KMS-11 (cell line): ENCODE measurements at regions not wholly inside any gene's neighbourhood (a gene's known extent, or its start where the extent isn't known, plus 50 kb on each side); places are given as distances from the start of the nearest gene placed in this dataset.
A peak's percentile ranks its signal among the peaks of the same experiment; 100 is the strongest.

Source experiments
- H2AFZ ChIP-seq: fragments of 200-600 bp; sonication (generic); 2 replicates; pipeline ENCODE4 v1.6.1; 2016; ENCODE audit warnings: antibody characterized with exemption, mixed run types, low read depth
- H3K27ac ChIP-seq: fragments of 200-600 bp; sonication (generic); 2 replicates; pipeline ENCODE4 v1.6.1; 2016; ENCODE audit warnings: mild to moderate bottlenecking, mixed run types
- H3K27me3 ChIP-seq: fragments of 200-600 bp; sonication (generic); 2 replicates; pipeline ENCODE4 v1.6.1; 2017; ENCODE audit warnings: mild to moderate bottlenecking, low read depth, mixed run types, moderate library complexity; ENCODE audit not compliant: insufficient read depth
- H3K36me3 ChIP-seq: fragments of 200-600 bp; sonication (generic); 2 replicates; pipeline ENCODE4 v1.6.1; 2017; ENCODE audit warnings: mild to moderate bottlenecking, mixed run types; ENCODE audit not compliant: insufficient read depth
- H3K4me1 ChIP-seq: fragments of 200-600 bp; sonication (generic); 2 replicates; pipeline ENCODE4 v1.6.1; 2016; ENCODE audit warnings: mild to moderate bottlenecking, low read depth, mixed run types; ENCODE audit not compliant: poor library complexity, severe bottlenecking
- H3K4me2 ChIP-seq: fragments of 200-600 bp; sonication (generic); 2 replicates; pipeline ENCODE4 v1.7.0; 2016; ENCODE audit warnings: mild to moderate bottlenecking, mixed run types
- H3K4me3 ChIP-seq: fragments of 200-600 bp; sonication (generic); IDR thresholded peaks from 2 replicates; pipeline ENCODE4 v1.6.1; 2017; ENCODE audit warnings: low read depth, low read length, mixed read lengths; ENCODE audit not compliant: insufficient read depth
- H3K79me2 ChIP-seq: fragments of 200-600 bp; sonication (generic); 2 replicates; pipeline ENCODE4 v1.6.1; 2016; ENCODE audit warnings: low read depth, mixed run types; ENCODE audit not compliant: insufficient read depth
- H3K9ac ChIP-seq: fragments of 200-600 bp; sonication (generic); 2 replicates; pipeline ENCODE4 v1.6.1; 2016; ENCODE audit warnings: mild to moderate bottlenecking, mixed run types
- H4K20me1 ChIP-seq: fragments of 200-600 bp; sonication (generic); 2 replicates; pipeline ENCODE4 v1.6.1; 2016; ENCODE audit warnings: mild to moderate bottlenecking, mixed run types; ENCODE audit not compliant: insufficient read depth
- TF ChIP-seq, protein P1 (sequence below): fragments of 200-600 bp; sonication (generic); conservative IDR thresholded peaks from 2 replicates; pipeline ENCODE4 v1.6.1; 2017; ENCODE audit warnings: low read depth, mild to moderate bottlenecking, antibody characterized with exemption, low read length, moderate library complexity, mixed read lengths

DNA sequence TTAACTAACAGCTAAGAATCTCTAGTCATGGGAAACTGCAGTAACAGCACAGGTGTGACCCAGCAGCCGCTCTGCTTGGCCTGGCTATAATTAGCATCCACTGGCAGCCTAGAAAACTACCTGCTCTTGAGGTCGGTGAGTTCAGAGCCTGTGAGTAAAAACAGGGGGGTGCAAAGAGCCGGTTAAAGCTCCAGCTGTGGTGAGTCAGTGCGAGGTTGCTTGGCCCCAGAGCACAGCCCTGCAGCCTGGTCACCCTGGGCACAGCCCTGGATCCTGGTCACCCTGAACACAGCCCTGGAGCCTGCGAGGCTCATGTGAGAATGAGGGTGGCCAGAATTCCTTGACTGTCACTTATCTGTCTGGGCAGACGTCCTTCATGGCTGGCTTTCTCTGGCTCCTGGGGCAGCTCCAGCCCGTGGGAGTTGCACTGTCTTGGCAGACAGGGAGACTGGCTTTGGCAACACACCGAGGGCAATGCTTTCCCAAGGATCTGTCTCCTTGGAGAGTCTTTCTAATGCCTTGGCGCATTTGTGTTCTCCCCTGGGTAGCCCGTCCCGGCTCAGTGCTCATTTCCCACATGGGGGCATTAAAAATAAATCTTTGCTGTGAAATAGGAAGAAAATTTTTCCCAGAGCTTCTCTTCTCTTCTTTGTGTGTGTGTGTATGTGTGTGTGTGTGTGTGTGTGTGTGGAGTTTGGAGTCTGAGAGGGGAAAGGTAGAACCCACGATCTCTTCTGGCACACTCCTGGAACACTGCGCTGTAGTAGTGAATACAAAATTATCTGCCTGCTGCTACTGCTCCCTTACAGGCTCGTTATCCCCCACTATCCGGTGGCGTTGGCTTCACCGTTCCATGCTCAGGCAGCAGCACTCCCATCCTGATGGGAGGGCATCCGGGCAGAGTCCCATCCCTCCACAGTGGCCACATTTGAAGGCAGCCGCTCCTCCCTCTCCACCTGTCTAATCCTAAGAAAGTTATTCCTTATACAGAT, 250.2 kb upstream of the MEX3C start:
- Histone ChIP-seq H3K9ac (peak overlapping the region; percentile 30; the same call in 1 of the 2 replicates), H3K4me2 (peak overlapping the region; percentile 91), H3K36me3 (no peaks in the 10 kb centered on the region), H4K20me1 (no peaks in the 10 kb centered on the region), H3K27me3 (no peaks in the 10 kb centered on the region), H3K4me1 (peaks cover 80% of the 10 kb centered on the region), H3K79me2 (no peaks in the 10 kb centered on the region), H3K4me3 (no peak overlapping the region), H2AFZ (peak overlapping the region; percentile 50; the same call in 1 of the 2 replicates), H3K27ac (peak overlapping the region; percentile 82)
- TF ChIP-seq, protein P1, sequence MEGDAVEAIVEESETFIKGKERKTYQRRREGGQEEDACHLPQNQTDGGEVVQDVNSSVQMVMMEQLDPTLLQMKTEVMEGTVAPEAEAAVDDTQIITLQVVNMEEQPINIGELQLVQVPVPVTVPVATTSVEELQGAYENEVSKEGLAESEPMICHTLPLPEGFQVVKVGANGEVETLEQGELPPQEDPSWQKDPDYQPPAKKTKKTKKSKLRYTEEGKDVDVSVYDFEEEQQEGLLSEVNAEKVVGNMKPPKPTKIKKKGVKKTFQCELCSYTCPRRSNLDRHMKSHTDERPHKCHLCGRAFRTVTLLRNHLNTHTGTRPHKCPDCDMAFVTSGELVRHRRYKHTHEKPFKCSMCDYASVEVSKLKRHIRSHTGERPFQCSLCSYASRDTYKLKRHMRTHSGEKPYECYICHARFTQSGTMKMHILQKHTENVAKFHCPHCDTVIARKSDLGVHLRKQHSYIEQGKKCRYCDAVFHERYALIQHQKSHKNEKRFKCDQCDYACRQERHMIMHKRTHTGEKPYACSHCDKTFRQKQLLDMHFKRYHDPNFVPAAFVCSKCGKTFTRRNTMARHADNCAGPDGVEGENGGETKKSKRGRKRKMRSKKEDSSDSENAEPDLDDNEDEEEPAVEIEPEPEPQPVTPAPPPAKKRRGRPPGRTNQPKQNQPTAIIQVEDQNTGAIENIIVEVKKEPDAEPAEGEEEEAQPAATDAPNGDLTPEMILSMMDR, result no peak

DNA sequence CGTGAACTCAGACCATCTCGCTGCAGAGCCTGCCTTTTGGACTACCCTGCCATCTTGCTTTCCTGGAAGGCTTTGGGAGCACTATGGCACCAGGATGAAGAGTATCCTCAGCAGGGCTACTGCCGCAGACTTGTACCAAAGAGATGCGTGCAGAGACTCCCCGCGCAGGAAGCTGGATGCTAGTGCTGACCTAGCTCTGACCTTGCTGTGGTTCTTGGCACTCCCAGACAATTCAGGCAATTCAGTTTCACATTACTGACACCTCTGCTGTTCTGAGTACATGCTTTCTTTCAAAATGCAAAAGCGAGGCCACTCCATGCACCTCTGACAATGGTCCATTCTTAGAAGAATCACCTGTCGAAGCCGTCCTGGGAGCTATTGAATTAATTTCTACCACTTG, 251.5 kb upstream of the MEX3C start:
- peak overlapping the region; percentile 9; the same call in 1 of the 2 replicates for H3K9ac ChIP-seq
- no peak overlapping the region for H3K4me3 ChIP-seq
- TF ChIP-seq, protein P1, result no peak
- no peaks in the 10 kb centered on the region for H4K20me1 ChIP-seq
- H3K27ac ChIP-seq, result peak overlapping the region; percentile 82
- peaks cover 67% of the 10 kb centered on the region for H3K4me1 ChIP-seq
- H3K36me3 ChIP-seq, result no peaks in the 10 kb centered on the region
- H3K27me3 ChIP-seq, result no peaks in the 10 kb centered on the region
- H2AFZ ChIP-seq, result peak overlapping the region; percentile 50
- H3K79me2 ChIP-seq, result no peaks in the 10 kb centered on the region
- peak overlapping the region; percentile 91 for H3K4me2 ChIP-seq

DNA sequence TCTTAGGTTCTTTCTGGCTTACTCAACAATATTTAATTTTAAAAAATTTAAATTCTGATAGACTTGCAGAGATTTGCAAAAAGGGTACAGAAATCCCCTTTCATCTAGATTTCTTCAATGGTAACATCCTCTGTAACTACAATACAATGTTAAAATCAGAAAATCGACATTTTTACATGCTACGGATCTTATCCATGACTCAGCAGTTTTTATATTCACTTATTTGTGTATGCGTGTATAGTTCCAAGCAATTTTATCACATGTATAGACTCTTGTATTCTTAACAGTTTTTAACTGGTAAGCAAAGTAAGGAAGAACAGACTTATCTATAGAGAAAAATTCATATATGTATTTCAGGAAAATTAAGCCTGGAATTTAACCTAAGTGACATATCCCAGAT, 256.1 kb upstream of the MEX3C start:
- Histone ChIP-seq H2AFZ (no peak overlapping the region), H3K79me2 (no peaks in the 10 kb centered on the region), H3K4me2 (no peak overlapping the region), H3K27ac (no peak overlapping the region), H3K4me1 (peaks cover 23% of the 10 kb centered on the region), H4K20me1 (no peaks in the 10 kb centered on the region), H3K36me3 (no peaks in the 10 kb centered on the region), H3K4me3 (no peak overlapping the region), H3K9ac (no peak overlapping the region), H3K27me3 (no peaks in the 10 kb centered on the region)
- TF ChIP-seq, protein P1, result no peak

DNA sequence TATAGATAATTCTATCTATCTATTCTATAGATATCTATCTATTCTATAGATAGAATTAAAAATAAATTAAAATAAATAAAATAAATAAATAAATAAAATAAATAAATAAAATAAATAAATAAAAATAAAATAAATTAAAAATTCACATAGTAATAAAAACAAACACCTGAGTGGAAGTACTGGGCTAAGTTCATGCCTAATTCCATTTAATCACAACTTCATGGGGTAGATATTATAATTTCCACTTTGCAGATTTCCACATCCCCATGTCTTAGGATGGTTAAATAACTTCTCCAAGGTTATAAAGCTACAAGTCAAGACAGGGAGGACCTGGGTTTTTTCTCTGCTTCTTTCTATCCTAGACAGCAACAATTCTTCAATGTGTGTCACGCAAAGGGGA, 261.4 kb upstream of the MEX3C start:
- Histone ChIP-seq H3K79me2 (no peaks in the 10 kb centered on the region), H3K9ac (no peak overlapping the region), H2AFZ (no peak overlapping the region), H3K36me3 (no peaks in the 10 kb centered on the region), H3K27ac (no peak overlapping the region), H3K4me3 (no peak overlapping the region), H3K4me1 (no peaks in the 10 kb centered on the region), H3K27me3 (no peaks in the 10 kb centered on the region), H4K20me1 (no peaks in the 10 kb centered on the region), H3K4me2 (no peak overlapping the region)
- TF ChIP-seq, protein P1, result no peak
